Endothelial cell of umbilical vein (primary cell): ENCODE measurements at regions not wholly inside any gene's neighbourhood (a gene's known extent, or its start where the extent isn't known, plus 50 kb on each side); places are given as distances from the start of the nearest gene placed in this dataset.
A peak's percentile ranks its signal among the peaks of the same experiment; 100 is the strongest.

Experiments
- BruUV-seq: library from RNA; stranded (reverse); fragments of 400-500 nt; replicated peaks from 2 replicates; lab custom pipeline; 2021; lab: Mats Ljungman, UMichigan
- CTCF ChIA-PET: fragments of 300-600, 350-600 bp; sonication (Branson Sonifier 250); formaldehyde crosslinking; loops from one replicate; lab custom pipeline; 2021; ENCODE audit warnings: antibody characterized with exemption, inconsistent platforms; lab: Charles Lee
- POLR2A ChIA-PET: fragments of 300-600, 350-600 bp; sonication (Branson Sonifier 250); formaldehyde crosslinking; loops from one replicate; lab custom pipeline; 2021; ENCODE audit warnings: antibody characterized with exemption, inconsistent platforms; lab: Charles Lee
- DNase-seq: peaks from one replicate; pipeline ENCODE4 v3.0.0-alpha.2; 2011; ENCODE audit warnings: low read depth, low spot score
- FAIRE-seq: peaks from 2 replicates; lab custom pipeline; 2011; peaks lifted over from hg19 to GRCh38; lab: Jason Lieb, UNC
- H2AFZ ChIP-seq: 2 replicates; pipeline ENCODE4 v1.6.0; 2012; ENCODE audit warnings: low read depth, low read length, control low read depth, inconsistent platforms
- H3K27ac ChIP-seq: 2 replicates; pipeline ENCODE4 v1.5.1; 2011; ENCODE audit warnings: low read depth, mild to moderate bottlenecking, control low read depth, low read length, moderate library complexity; ENCODE audit not compliant: insufficient read depth
- H3K27me3 ChIP-seq, 2 experiments: 2 replicates each; pipeline versions ENCODE4 v1.6.0 to v1.6.1; 2011; ENCODE audit warnings: low read length in 2 of 2, mixed read lengths in 1 of 2; ENCODE audit not compliant: control insufficient read depth in 2 of 2, insufficient read depth in 2 of 2
- H3K36me3 ChIP-seq, 2 experiments: 2 replicates in 1 of 2; 3 replicates in 1 of 2; pipeline ENCODE4 v1.5.1; 2011; ENCODE audit warnings: low read length in 2 of 2, mild to moderate bottlenecking in 1 of 2, moderate library complexity in 1 of 2; ENCODE audit not compliant: control insufficient read depth in 2 of 2, insufficient read depth in 2 of 2; ENCODE audit errors: extremely low read depth in 1 of 2
- H3K4me1 ChIP-seq: 3 replicates; pipeline ENCODE4 v1.5.1; 2011; ENCODE audit warnings: mild to moderate bottlenecking, low read length; ENCODE audit not compliant: control insufficient read depth, insufficient read depth; ENCODE audit errors: extremely low read depth
- H3K4me2 ChIP-seq: 2 replicates; pipeline ENCODE4 v1.6.1; 2011; ENCODE audit warnings: low read length, control low read depth, mixed read lengths; ENCODE audit not compliant: insufficient read depth
- H3K4me3 ChIP-seq, 3 experiments: fragments of 200-600 bp in 1 of 3; sonication (generic), shearing (Covaris generic) in 1 of 3; replicated peaks in 1 of 3; 2 replicates each; pipeline ENCODE4 v1.5.1; 2011 to 2016; ENCODE audit warnings: control low read depth in 3 of 3, low read length in 3 of 3, mild to moderate bottlenecking in 2 of 3, inconsistent platforms in 1 of 3, low read depth in 1 of 3, moderate library complexity in 1 of 3; ENCODE audit not compliant: insufficient read depth in 1 of 3
- H3K79me2 ChIP-seq: 2 replicates; pipeline ENCODE4 v1.6.0; 2012; ENCODE audit warnings: low read length, inconsistent platforms; ENCODE audit not compliant: control insufficient read depth, insufficient read depth
- H3K9ac ChIP-seq: replicated peaks from 2 replicates; pipeline ENCODE3; 2011; ENCODE audit warnings: low read length, control low read depth; ENCODE audit not compliant: insufficient read depth; ENCODE audit errors: extremely low read depth
- H3K9me1 ChIP-seq: replicated peaks from 3 replicates; pipeline ENCODE4 v1.6.0; 2011; ENCODE audit warnings: mild to moderate bottlenecking, low read length; ENCODE audit not compliant: control insufficient read depth, insufficient read depth; ENCODE audit errors: extremely low read depth
- H3K9me3 ChIP-seq: replicated peaks from 2 replicates; pipeline ENCODE4 v1.5.1; 2012; ENCODE audit warnings: low read length, inconsistent platforms; ENCODE audit not compliant: control insufficient read depth, insufficient read depth
- H4K20me1 ChIP-seq: replicated peaks from 2 replicates; pipeline ENCODE3; 2011; ENCODE audit warnings: mild to moderate bottlenecking, low read length; ENCODE audit not compliant: control insufficient read depth, insufficient read depth; ENCODE audit errors: extremely low read depth
- EZH2 ChIP-seq: IDR thresholded peaks from 2 replicates; pipeline ENCODE4 v1.6.1; 2012; ENCODE audit warnings: borderline replicate concordance, low read depth, mild to moderate bottlenecking, moderate library complexity, low read length, inconsistent platforms; ENCODE audit not compliant: severe bottlenecking
- FOS ChIP-seq: IDR thresholded peaks from 2 replicates; pipeline ENCODE4 v1.6.1; 2011; ENCODE audit warnings: mild to moderate bottlenecking, low read length, moderate library complexity, borderline replicate concordance; ENCODE audit not compliant: insufficient read depth
- GATA2 ChIP-seq: IDR thresholded peaks from 2 replicates; pipeline ENCODE4 v1.7.0; 2011; ENCODE audit warnings: low read depth, mild to moderate bottlenecking, moderate library complexity, mixed read lengths, low read length; ENCODE audit not compliant: insufficient read length, insufficient read depth
- JUN ChIP-seq: IDR thresholded peaks from 2 replicates; pipeline ENCODE4 v1.6.1; 2011; ENCODE audit warnings: borderline replicate concordance, low read depth; ENCODE audit not compliant: insufficient read length, insufficient read depth
- MYC ChIP-seq: IDR thresholded peaks from one replicate; pipeline ENCODE4 v1.6.1; 2011; ENCODE audit warnings: mild to moderate bottlenecking, low read depth, low read length
- POLR2A ChIP-seq: IDR thresholded peaks from 2 replicates; pipeline ENCODE4 v1.6.1; 2012; ENCODE audit warnings: low read depth, mild to moderate bottlenecking, control low read depth, low read length
- POLR2AphosphoS5 ChIP-seq: IDR thresholded peaks from 2 replicates; pipeline ENCODE4 v1.6.1; 2012; ENCODE audit warnings: low read depth, mild to moderate bottlenecking, control low read depth, low read length, moderate library complexity; ENCODE audit not compliant: insufficient read depth
- dilution Hi-C: fragments of 300-500 bp; cut with MboI; formaldehyde crosslinking; loops from one replicate; pipeline ENCODE4 v1.15.0; 2019; ENCODE audit warnings: low sequenced_read_pairs; ENCODE audit not compliant: extremely low pct_ligation_motif_present
- intact Hi-C: fragments of 100-400 bp; cut with micrococcal nuclease; formaldehyde crosslinking; loops from one replicate; pipeline ENCODE4 v1.10.0; 2022
- TF ChIP-seq, protein P1 (sequence below): IDR thresholded peaks from 2 replicates; pipeline ENCODE4 v1.6.1; 2011; ENCODE audit not compliant: insufficient read depth, insufficient read length
- TF ChIP-seq, protein P2 (sequence below), 2 donors: IDR thresholded peaks; 1 replicate in 1 of 2; 2 replicates in 1 of 2; pipeline ENCODE4 v1.5.1; 2011; ENCODE audit warnings: low read length in 2 of 2, mild to moderate bottlenecking in 2 of 2, moderate library complexity in 2 of 2, control low read depth in 1 of 2, inconsistent platforms in 1 of 2, low read depth in 1 of 2; ENCODE audit not compliant: insufficient read depth in 1 of 2; ENCODE audit errors: extremely low read depth in 1 of 2

DNA sequence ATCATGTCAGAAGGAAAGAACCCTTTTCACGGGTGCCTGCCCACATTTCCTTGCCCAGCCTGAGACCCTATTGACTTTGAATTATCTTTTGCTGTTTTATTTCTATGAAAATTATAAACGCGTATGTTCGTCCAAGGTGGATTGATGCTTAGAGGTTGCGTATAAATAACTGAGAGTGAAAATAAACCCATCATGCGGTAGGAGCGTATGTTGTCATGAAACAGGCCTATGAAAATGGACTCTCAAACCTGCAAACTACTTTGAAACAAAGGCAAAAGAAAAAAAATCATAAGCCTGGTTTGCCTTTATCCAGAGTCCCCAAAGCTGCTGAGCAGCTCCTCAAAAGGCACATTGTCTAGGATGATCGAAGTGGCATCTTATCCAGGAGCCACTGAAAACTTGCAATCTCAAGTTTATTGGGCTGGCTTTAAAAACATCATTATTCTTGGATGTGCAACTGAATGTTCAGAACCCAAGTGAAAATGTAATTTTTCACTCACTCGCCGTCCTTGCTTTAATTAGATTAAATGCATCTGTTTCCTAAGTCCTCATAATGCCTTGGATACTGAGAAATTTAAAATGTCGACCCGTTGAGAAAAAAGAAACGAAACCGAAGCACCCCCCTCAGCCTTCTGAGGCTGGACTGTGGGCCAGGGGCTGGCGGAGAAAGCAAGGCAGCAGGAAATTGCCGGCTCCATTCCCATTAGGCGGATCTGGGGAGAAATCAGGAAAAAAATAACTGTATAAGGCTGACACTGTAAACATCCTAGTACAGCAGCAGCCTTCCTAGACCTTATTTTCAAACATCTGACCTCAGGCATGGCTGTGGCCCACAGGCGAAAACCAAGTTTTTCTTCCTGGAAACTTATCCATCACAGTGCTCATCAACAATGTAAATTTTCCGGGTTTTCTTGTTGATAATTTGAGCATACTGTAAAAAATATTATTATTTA, 82.9 kb upstream of the PPARA start:
- DNase-seq = peak; percentile 62

More for the DNA sequence above, 82.9 kb upstream of the PPARA start:
- Histone ChIP-seq H3K9me3 (no peaks in the 10 kb centered on the region), H3K79me2 (peaks cover 74% of the 10 kb centered on the region), H4K20me1 (no peaks in the 10 kb centered on the region), H2AFZ (peak overlapping the region; percentile 1), H3K9me1 (no peaks in the 10 kb centered on the region), H3K4me1 (peaks cover 41% of the 10 kb centered on the region), H3K27ac (peak overlapping the region; percentile 95), H3K4me3 (peak overlapping the region in 2 of 3 experiments; percentile 7 to 48), H3K36me3 (no peaks in the 10 kb centered on the region), H3K4me2 (peak overlapping the region; percentile 94), H3K27me3 (no peaks in the 10 kb centered on the region), H3K9ac (peak overlapping the region; percentile 92)
- dilution Hi-C loops (no loop called here), intact Hi-C loops (no loop called here)
- CTCF ChIA-PET = interaction anchor here (0.5 to 1.9 kb wide), 3 partner anchors 49 to 61 kb away, joined by 3 to 8 read pairs (median 3); no protein-coding TSS in a partner anchor
- TF ChIP-seq JUN (no peak), GATA2 (no peak), FOS (no peak), EZH2 (no peak), MYC (no peak), POLR2AphosphoS5 (no peak), POLR2A (no peak)
- TF ChIP-seq, protein P1, sequence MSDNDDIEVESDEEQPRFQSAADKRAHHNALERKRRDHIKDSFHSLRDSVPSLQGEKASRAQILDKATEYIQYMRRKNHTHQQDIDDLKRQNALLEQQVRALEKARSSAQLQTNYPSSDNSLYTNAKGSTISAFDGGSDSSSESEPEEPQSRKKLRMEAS = no peak
- TF ChIP-seq, protein P2, sequence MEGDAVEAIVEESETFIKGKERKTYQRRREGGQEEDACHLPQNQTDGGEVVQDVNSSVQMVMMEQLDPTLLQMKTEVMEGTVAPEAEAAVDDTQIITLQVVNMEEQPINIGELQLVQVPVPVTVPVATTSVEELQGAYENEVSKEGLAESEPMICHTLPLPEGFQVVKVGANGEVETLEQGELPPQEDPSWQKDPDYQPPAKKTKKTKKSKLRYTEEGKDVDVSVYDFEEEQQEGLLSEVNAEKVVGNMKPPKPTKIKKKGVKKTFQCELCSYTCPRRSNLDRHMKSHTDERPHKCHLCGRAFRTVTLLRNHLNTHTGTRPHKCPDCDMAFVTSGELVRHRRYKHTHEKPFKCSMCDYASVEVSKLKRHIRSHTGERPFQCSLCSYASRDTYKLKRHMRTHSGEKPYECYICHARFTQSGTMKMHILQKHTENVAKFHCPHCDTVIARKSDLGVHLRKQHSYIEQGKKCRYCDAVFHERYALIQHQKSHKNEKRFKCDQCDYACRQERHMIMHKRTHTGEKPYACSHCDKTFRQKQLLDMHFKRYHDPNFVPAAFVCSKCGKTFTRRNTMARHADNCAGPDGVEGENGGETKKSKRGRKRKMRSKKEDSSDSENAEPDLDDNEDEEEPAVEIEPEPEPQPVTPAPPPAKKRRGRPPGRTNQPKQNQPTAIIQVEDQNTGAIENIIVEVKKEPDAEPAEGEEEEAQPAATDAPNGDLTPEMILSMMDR (IDR thresholded peaks at IDR 0.05; ENCODE audit: extremely low read depth in 1 of 2, insufficient read depth in 1 of 2, low read depth in 1 of 2, low read length in 2 of 2) = no peak
- BruUV-seq = no TSS peak
- POLR2A ChIA-PET = interaction anchor here (0.6 kb wide), 1 partner anchor 59 kb away, joined by 3 read pairs; no protein-coding TSS in a partner anchor
- FAIRE-seq = peak; percentile 74
